ENCODE measurements at regions not wholly inside any gene's neighbourhood (a gene's known extent, or its start where the extent isn't known, plus 50 kb on each side); places are given as distances from the start of the nearest gene placed in this dataset.

- peak in 1 of 2 donors; percentile 44 for DNase-seq
- no peaks in the 10 kb centered on the region for H3K36me3 ChIP-seq
- intact Hi-C loops (cut with DNase I; ENCODE audit: low total_unique reads) = no loop called here
- no peaks in the 10 kb centered on the region for H3K27me3 ChIP-seq
- H3K9me3 ChIP-seq = no peaks in the 10 kb centered on the region
- no peak for TF ChIP-seq POLR2AphosphoS5 (IDR thresholded peaks at IDR 0.05)
- H3K27ac ChIP-seq = peak overlapping the region in 2 of 5 donors; percentile 12 to 51
- WGBS, 5 donors = 25 to 37% (median 34%) methylated on average over 3 of the region's 3 CpGs
- H3K4me3 ChIP-seq = no peak overlapping the region
- H3K4me1 ChIP-seq = peaks cover 0 to 57% (median 17%) of the 10 kb centered on the region in 4 donors
These were observed 78.3 kb upstream of the C1QTNF7 start for GRCh38 chr4:15349531-15349935.

DNA sequence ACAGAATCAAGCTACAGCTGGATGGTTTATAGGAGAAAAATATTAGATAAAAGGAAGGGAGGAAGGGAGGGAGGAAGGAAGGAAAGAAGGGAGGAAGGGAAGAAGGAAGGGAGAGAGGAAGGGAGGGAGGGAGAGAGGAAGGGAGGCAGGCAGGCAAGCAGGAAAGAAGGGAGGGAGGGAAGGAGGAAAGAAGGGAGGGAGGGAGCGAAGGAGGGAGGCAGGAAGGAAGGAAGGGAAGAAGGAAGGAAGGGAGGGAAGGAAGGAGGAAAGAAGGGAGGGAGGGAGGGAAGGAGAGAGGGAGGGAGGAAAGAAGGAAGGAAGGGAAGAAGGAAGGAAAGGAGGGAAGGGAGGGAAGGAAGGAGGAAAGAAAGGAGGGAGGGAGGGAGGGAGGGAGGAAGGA, 77.9 kb upstream of the C1QTNF7 start:
- intact Hi-C loops (cut with DNase I; ENCODE audit: low total_unique reads) = no loop called here
- H3K27ac ChIP-seq = peak overlapping the region in 2 of 5 donors; percentile 12 to 51
- WGBS, 5 donors = 79 to 94% (median 86%) methylated on average over 1 of the region's 1 CpG
- H3K4me3 ChIP-seq = no peak overlapping the region
- H3K36me3 ChIP-seq = no peaks in the 10 kb centered on the region
- H3K9me3 ChIP-seq = no peaks in the 10 kb centered on the region
- TF ChIP-seq EP300 (IDR thresholded peaks at IDR 0.05) = no peak
- no peak for TF ChIP-seq POLR2AphosphoS5 (IDR thresholded peaks at IDR 0.05)
- TF ChIP-seq CTCF (IDR thresholded peaks at IDR 0.05) = no peak
- TF ChIP-seq POLR2A (IDR thresholded peaks at IDR 0.05) = no peak
- no peak for DNase-seq
- peaks cover 0 to 57% (median 15%) of the 10 kb centered on the region in 4 donors for H3K4me1 ChIP-seq
- no peaks in the 10 kb centered on the region for H3K27me3 ChIP-seq

DNA sequence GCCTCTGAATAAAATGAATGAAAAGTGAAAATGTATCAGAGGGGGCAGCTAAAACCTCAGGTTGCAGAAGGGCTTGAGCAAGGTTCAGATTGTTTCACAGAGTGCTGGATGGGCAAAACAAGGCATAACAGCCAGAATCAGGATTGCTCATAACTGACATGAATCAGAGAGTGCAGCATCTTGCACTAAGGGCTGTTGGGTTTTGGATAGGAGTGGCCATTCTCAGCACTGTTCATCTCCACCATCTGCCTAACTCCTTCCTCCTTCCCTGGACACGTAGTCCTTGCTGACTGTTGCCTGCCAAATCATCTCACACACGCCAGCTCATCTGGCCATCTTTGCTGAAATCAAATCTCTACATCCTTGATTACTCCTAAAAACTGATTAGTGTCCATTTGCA, 75.3 kb upstream of the C1QTNF7 start:
- TF ChIP-seq EP300 (IDR thresholded peaks at IDR 0.05) (no peak), POLR2AphosphoS5 (IDR thresholded peaks at IDR 0.05) (no peak), CTCF (IDR thresholded peaks at IDR 0.05) (no peak)
- intact Hi-C loops (cut with DNase I; ENCODE audit: low total_unique reads) = no loop called here
- DNase-seq = no peak
- peaks cover 0 to 55% (median 14%) of the 10 kb centered on the region in 4 donors for H3K4me1 ChIP-seq
- no peaks in the 10 kb centered on the region for H3K9me3 ChIP-seq
- no peaks in the 10 kb centered on the region for H3K27me3 ChIP-seq
- H3K27ac ChIP-seq = peak overlapping the region in 3 of 5 donors; percentile 21 to 35 (median 22)
- 41 to 76% (median 59%) methylated on average over 2 of the region's 2 CpGs for WGBS, 5 donors
- no peaks in the 10 kb centered on the region for H3K36me3 ChIP-seq
- no peak overlapping the region for H3K4me3 ChIP-seq

- TF ChIP-seq POLR2A (IDR thresholded peaks at IDR 0.05) (no peak), CTCF (IDR thresholded peaks at IDR 0.05) (no peak), EP300 (IDR thresholded peaks at IDR 0.05) (no peak), POLR2AphosphoS5 (IDR thresholded peaks at IDR 0.05) (no peak)
- Histone ChIP-seq H3K4me1 (peaks cover 0 to 49% (median 13%) of the 10 kb centered on the region in 4 donors), H3K4me3 (no peak overlapping the region), H3K9me3 (no peaks in the 10 kb centered on the region), H3K27ac (peak overlapping the region in 4 of 5 donors; percentile 13 to 39 (median 28)), H3K36me3 (no peaks in the 10 kb centered on the region), H3K27me3 (no peaks in the 10 kb centered on the region)
- WGBS, 5 donors = 32 to 54% (median 49%) methylated on average over 3 of the region's 3 CpGs
- no peak for DNase-seq
- intact Hi-C loops (cut with DNase I; ENCODE audit: low total_unique reads) = no loop called here
These were observed 74.6 kb upstream of the C1QTNF7 start for GRCh38 chr4:15353207-15353606.

DNA sequence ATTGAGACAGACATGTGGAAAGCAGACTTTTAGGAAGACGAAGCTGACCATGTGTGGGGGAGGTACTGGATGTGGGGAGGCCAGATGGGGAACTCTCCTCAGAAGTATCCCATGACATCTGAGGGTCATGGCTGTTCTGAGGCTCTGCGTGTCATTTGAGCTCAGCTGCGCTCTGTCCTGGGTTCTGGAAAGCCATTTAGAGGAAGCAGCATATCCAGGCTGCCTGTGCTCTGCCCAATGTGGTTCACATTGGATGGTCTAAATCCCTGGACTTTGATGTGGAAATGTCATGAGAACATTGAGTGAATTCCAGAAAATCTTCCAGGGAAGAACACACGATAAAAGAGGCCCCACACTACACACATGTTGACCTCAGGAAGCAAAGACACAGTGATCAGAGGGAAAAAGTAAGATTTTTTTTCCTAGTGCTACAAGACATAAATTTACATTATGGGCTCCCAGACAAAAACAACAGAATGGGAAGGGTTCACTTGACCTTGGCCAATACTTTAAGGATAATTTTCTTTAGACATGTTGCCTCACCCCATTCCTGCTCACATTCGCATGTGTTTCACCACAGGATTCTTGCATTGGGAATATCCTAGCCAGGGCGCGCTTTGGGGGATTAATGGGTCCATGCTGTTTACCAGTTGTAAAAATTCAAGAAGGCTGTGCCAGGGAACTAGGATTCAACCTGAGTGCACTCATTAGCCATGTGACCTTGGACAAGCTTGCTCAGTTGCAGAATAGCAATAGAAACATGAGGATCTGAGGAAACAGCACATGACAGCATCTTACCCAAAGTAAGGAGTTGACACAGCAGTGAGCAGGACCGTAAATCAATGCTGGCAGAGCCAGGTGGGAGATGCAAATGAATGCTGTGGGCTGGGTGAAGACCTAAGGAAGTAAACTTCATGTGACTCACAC, 73.2 kb upstream of the C1QTNF7 start:
- no peak for DNase-seq
- H3K4me1 ChIP-seq = peaks cover 0 to 35% (median 8%) of the 10 kb centered on the region in 4 donors
- H3K36me3 ChIP-seq = no peaks in the 10 kb centered on the region
- intact Hi-C loops (cut with DNase I; ENCODE audit: low total_unique reads) = no loop called here
- 63 to 80% (median 66%) methylated on average over 8 of the region's 8 CpGs for WGBS, 5 donors
- no peak overlapping the region for H3K4me3 ChIP-seq
- no peaks in the 10 kb centered on the region for H3K27me3 ChIP-seq
- no peaks in the 10 kb centered on the region for H3K9me3 ChIP-seq
- TF ChIP-seq POLR2AphosphoS5 (IDR thresholded peaks at IDR 0.05) (peak in 1 of 3 donors; percentile 10), EP300 (IDR thresholded peaks at IDR 0.05) (no peak), CTCF (IDR thresholded peaks at IDR 0.05) (no peak), POLR2A (IDR thresholded peaks at IDR 0.05) (no peak)
- H3K27ac ChIP-seq = peak overlapping the region in 4 of 5 donors; percentile 13 to 36 (median 20)
